GM21381 (cell line): ENCODE measurements at regions not wholly inside any gene's neighbourhood (a gene's known extent, or its start where the extent isn't known, plus 50 kb on each side); places are given as distances from the start of the nearest gene placed in this dataset.

ENCODE experiments used
- ATAC-seq: cut with Tn5 transposase; IDR thresholded peaks from one replicate; pipeline ENCODE4 v1.9.1; 2021; ENCODE audit warnings: mild to moderate bottlenecking, moderate library complexity; ENCODE audit not compliant: unreplicated experiment

- ATAC-seq: no peak
These were observed 86.1 kb downstream of the C5orf15 start for GRCh38 chr5:133882389-133882695.

GRCh38 chr5:133881576-133882388 lies 86.6 kb downstream of the C5orf15 start:
- ATAC-seq: no peak

- no peak for ATAC-seq
These were observed 90.2 kb downstream of the C5orf15 start for GRCh38 chr5:133878236-133878555.

- no peak for ATAC-seq
These were observed 90.8 kb downstream of the C5orf15 start for GRCh38 chr5:133877351-133878235.

GRCh38 chr5:133876266-133876665 lies 92.2 kb downstream of the C5orf15 start:
- no peak for ATAC-seq

GRCh38 chr5:133875179-133875578 lies 93.2 kb downstream of the C5orf15 start:
- ATAC-seq: no peak

- ATAC-seq: no peak
These were observed 95.0 kb downstream of the C5orf15 start for GRCh38 chr5:133873449-133873848.

- ATAC-seq: no peak
These were observed 97.8 kb downstream of the C5orf15 start for GRCh38 chr5:133870661-133871060.

- no peak for ATAC-seq
These were observed 98.7 kb downstream of the C5orf15 start for GRCh38 chr5:133869519-133870335.

- no peak for ATAC-seq
These were observed 99.4 kb downstream of the C5orf15 start for GRCh38 chr5:133868946-133869518.

GRCh38 chr5:133867851-133868545 lies 100.4 kb downstream of the C5orf15 start:
- ATAC-seq: no peak

GRCh38 chr5:133867341-133867740 lies 101.1 kb downstream of the C5orf15 start:
- no peak for ATAC-seq

GRCh38 chr5:133866903-133867245 lies 101.6 kb downstream of the C5orf15 start:
- ATAC-seq: no peak

GRCh38 chr5:133866160-133866902 lies 102.1 kb downstream of the C5orf15 start:
- no peak for ATAC-seq

GRCh38 chr5:133865113-133865512 lies 103.3 kb downstream of the C5orf15 start:
- no peak for ATAC-seq

- ATAC-seq: no peak
These were observed 103.7 kb downstream of the C5orf15 start for GRCh38 chr5:133864711-133865110.

- ATAC-seq: no peak
These were observed 104.4 kb downstream of the C5orf15 start for GRCh38 chr5:133863857-133864585.

GRCh38 chr5:133861161-133861737 lies 107.2 kb downstream of the C5orf15 start:
- no peak for ATAC-seq

- ATAC-seq: peak; percentile 68
These were observed 109.4 kb downstream of the C5orf15 start for GRCh38 chr5:133859073-133859472.
